ENCODE measurements at regions not wholly inside any gene's neighbourhood (a gene's known extent, or its start where the extent isn't known, plus 50 kb on each side); places are given as distances from the start of the nearest gene placed in this dataset.

DNA sequence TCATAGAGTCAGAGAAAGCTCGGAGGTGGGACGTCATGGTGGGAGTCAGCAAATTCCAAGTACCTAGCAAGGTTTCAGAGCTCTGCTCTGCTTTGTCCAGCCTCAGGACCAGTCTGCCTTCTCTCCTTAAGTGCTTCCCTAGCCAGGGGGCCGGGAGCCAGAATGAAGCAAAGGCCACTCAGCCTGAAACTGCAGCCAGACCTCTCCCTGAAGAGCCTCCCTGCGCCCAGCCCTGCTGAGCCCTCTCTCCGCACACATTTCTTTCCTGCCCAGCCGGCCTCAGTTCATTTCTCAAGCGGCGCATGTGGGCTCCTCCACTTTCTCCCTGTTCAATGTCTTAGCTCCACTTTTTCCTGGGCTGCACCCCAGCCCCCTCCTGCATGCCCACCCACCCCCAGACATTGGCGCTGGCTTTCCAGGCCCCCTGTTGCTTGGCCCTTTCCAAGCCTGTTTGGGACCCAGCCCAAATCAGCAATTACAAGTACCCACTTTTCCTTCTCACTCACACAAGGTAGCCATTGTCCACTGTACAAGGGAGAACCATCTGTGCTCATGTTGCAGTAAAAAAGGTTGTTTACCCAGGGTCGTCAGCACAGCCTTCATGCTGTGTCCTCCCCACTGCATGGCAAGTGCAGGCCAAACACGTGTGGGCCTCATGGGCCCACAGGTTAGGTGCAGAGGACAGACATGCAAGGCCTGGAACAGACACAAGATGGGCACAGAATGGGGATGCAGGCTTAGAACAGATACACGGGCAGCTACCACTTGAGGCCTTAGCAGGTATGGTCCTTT is 147.1 kb downstream of the MRPL14 start (continued):
- TF ChIP-seq, protein P1, sequence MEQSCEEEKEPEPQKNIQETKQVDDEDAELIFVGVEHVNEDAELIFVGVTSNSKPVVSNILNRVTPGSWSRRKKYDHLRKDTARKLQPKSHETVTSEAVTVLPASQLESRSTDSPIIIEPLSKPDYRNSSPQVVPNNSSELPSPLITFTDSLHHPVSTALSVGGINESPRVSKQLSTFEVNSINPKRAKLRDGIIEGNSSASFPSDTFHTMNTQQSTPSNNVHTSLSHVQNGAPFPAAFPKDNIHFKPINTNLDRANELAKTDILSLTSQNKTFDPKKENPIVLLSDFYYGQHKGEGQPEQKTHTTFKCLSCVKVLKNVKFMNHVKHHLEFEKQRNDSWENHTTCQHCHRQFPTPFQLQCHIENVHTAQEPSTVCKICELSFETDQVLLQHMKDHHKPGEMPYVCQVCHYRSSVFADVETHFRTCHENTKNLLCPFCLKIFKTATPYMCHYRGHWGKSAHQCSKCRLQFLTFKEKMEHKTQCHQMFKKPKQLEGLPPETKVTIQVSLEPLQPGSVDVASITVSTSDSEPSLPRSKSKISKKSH (CRISPR knock-in tag; IDR thresholded peaks at IDR 0.05; ENCODE audit: borderline replicate concordance) = no peak
- TF ChIP-seq ZNF776 (CRISPR knock-in tag; IDR thresholded peaks at IDR 0.05) = no peak
- no peak for TF ChIP-seq HNRNPH1 (optimal IDR thresholded peaks at IDR 0.05; ENCODE audit: low read depth, low read length)
- TF ChIP-seq, protein P2, sequence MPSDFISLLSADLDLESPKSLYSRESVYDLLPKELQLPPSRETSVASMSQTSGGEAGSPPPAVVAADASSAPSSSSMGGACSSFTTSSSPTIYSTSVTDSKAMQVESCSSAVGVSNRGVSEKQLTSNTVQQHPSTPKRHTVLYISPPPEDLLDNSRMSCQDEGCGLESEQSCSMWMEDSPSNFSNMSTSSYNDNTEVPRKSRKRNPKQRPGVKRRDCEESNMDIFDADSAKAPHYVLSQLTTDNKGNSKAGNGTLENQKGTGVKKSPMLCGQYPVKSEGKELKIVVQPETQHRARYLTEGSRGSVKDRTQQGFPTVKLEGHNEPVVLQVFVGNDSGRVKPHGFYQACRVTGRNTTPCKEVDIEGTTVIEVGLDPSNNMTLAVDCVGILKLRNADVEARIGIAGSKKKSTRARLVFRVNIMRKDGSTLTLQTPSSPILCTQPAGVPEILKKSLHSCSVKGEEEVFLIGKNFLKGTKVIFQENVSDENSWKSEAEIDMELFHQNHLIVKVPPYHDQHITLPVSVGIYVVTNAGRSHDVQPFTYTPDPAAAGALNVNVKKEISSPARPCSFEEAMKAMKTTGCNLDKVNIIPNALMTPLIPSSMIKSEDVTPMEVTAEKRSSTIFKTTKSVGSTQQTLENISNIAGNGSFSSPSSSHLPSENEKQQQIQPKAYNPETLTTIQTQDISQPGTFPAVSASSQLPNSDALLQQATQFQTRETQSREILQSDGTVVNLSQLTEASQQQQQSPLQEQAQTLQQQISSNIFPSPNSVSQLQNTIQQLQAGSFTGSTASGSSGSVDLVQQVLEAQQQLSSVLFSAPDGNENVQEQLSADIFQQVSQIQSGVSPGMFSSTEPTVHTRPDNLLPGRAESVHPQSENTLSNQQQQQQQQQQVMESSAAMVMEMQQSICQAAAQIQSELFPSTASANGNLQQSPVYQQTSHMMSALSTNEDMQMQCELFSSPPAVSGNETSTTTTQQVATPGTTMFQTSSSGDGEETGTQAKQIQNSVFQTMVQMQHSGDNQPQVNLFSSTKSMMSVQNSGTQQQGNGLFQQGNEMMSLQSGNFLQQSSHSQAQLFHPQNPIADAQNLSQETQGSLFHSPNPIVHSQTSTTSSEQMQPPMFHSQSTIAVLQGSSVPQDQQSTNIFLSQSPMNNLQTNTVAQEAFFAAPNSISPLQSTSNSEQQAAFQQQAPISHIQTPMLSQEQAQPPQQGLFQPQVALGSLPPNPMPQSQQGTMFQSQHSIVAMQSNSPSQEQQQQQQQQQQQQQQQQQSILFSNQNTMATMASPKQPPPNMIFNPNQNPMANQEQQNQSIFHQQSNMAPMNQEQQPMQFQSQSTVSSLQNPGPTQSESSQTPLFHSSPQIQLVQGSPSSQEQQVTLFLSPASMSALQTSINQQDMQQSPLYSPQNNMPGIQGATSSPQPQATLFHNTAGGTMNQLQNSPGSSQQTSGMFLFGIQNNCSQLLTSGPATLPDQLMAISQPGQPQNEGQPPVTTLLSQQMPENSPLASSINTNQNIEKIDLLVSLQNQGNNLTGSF (CRISPR knock-in tag; IDR thresholded peaks at IDR 0.05) = no peak
- TF ChIP-seq, protein P3, sequence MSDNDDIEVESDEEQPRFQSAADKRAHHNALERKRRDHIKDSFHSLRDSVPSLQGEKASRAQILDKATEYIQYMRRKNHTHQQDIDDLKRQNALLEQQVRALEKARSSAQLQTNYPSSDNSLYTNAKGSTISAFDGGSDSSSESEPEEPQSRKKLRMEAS (IDR thresholded peaks at IDR 0.05) = peak; percentile 87; the same call in 1 of the 2 replicates
- 0 out of 2 replicates have a peak, but pooled peaks have one; percentile 54 for TF ChIP-seq KLF6 (CRISPR knock-in tag; IDR thresholded peaks at IDR 0.05)
- TF ChIP-seq ARNTL (CRISPR knock-in tag; IDR thresholded peaks at IDR 0.05) = 0 out of 2 replicates have a peak, but pooled peaks have one; percentile 18
- no peak for TF ChIP-seq ZNF235 (CRISPR knock-in tag; IDR thresholded peaks at IDR 0.05; ENCODE audit: borderline replicate concordance)
- TF ChIP-seq ATF7 (IDR thresholded peaks at IDR 0.05) = no peak
- no peak for TF ChIP-seq ATF7 (CRISPR knock-in tag; IDR thresholded peaks at IDR 0.05)
- no peak for TF ChIP-seq NFE2 (CRISPR knock-in tag; IDR thresholded peaks at IDR 0.05)
- TF ChIP-seq, protein P4, sequence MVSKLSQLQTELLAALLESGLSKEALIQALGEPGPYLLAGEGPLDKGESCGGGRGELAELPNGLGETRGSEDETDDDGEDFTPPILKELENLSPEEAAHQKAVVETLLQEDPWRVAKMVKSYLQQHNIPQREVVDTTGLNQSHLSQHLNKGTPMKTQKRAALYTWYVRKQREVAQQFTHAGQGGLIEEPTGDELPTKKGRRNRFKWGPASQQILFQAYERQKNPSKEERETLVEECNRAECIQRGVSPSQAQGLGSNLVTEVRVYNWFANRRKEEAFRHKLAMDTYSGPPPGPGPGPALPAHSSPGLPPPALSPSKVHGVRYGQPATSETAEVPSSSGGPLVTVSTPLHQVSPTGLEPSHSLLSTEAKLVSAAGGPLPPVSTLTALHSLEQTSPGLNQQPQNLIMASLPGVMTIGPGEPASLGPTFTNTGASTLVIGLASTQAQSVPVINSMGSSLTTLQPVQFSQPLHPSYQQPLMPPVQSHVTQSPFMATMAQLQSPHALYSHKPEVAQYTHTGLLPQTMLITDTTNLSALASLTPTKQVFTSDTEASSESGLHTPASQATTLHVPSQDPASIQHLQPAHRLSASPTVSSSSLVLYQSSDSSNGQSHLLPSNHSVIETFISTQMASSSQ (IDR thresholded peaks at IDR 0.05; ENCODE audit: low read depth) = no peak
- TF ChIP-seq, protein P4 (CRISPR knock-in tag; IDR thresholded peaks at IDR 0.05; ENCODE audit: borderline replicate concordance) = no peak
- TF ChIP-seq ZNF263 (CRISPR knock-in tag; IDR thresholded peaks at IDR 0.05) = no peak
- TF ChIP-seq, protein P5, sequence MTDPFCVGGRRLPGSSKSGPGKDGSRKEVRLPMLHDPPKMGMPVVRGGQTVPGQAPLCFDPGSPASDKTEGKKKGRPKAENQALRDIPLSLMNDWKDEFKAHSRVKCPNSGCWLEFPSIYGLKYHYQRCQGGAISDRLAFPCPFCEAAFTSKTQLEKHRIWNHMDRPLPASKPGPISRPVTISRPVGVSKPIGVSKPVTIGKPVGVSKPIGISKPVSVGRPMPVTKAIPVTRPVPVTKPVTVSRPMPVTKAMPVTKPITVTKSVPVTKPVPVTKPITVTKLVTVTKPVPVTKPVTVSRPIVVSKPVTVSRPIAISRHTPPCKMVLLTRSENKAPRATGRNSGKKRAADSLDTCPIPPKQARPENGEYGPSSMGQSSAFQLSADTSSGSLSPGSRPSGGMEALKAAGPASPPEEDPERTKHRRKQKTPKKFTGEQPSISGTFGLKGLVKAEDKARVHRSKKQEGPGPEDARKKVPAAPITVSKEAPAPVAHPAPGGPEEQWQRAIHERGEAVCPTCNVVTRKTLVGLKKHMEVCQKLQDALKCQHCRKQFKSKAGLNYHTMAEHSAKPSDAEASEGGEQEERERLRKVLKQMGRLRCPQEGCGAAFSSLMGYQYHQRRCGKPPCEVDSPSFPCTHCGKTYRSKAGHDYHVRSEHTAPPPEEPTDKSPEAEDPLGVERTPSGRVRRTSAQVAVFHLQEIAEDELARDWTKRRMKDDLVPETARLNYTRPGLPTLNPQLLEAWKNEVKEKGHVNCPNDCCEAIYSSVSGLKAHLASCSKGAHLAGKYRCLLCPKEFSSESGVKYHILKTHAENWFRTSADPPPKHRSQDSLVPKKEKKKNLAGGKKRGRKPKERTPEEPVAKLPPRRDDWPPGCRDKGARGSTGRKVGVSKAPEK (CRISPR knock-in tag; IDR thresholded peaks at IDR 0.05; ENCODE audit: borderline replicate concordance) = no peak
